SK-N-SH treated with all-trans-retinoic acid at 6 μM for 48 hours (cell line): ENCODE measurements at regions not wholly inside any gene's neighbourhood (a gene's known extent, or its start where the extent isn't known, plus 50 kb on each side); places are given as distances from the start of the nearest gene placed in this dataset.

Experiments
- ESRRG ChIP-seq: fragments of 250-450 bp; sonication (Bioruptor Pico); IDR thresholded peaks from 2 replicates; pipeline ENCODE4 v1.6.1; 2021; ENCODE audit warnings: mild to moderate bottlenecking
- GLIS3 ChIP-seq: fragments of 250-450 bp; sonication (Bioruptor Pico); IDR thresholded peaks from 2 replicates; pipeline ENCODE4 v1.5.0; 2020; ENCODE audit warnings: mild to moderate bottlenecking, moderate library complexity
- RARB ChIP-seq: fragments of 250-450 bp; sonication (Bioruptor Pico); IDR thresholded peaks from 2 replicates; pipeline ENCODE4 v1.8.0; 2021; ENCODE audit warnings: mild to moderate bottlenecking, moderate library complexity
- ZFP3 ChIP-seq: fragments of 250-450 bp; sonication (Bioruptor Pico); IDR thresholded peaks from 2 replicates; pipeline ENCODE4 v1.5.0; 2020; ENCODE audit warnings: mild to moderate bottlenecking, moderate library complexity
- TF ChIP-seq, protein P1 (sequence below): fragments of 250-450 bp; sonication (Bioruptor Pico); IDR thresholded peaks from 2 replicates; pipeline ENCODE4 v1.5.1; 2020; ENCODE audit warnings: low read depth, mild to moderate bottlenecking, moderate library complexity

- TF ChIP-seq RARB (CRISPR knock-in tag) = no peak
- TF ChIP-seq, protein P1, sequence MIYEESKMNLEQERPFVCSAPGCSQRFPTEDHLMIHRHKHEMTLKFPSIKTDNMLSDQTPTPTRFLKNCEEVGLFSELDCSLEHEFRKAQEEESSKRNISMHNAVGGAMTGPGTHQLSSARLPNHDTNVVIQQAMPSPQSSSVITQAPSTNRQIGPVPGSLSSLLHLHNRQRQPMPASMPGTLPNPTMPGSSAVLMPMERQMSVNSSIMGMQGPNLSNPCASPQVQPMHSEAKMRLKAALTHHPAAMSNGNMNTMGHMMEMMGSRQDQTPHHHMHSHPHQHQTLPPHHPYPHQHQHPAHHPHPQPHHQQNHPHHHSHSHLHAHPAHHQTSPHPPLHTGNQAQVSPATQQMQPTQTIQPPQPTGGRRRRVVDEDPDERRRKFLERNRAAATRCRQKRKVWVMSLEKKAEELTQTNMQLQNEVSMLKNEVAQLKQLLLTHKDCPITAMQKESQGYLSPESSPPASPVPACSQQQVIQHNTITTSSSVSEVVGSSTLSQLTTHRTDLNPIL (CRISPR knock-in tag) = no peak
- no peak for TF ChIP-seq ZFP3 (CRISPR knock-in tag)
- no peak for TF ChIP-seq ESRRG (CRISPR knock-in tag)
- TF ChIP-seq GLIS3 = no peak
Observed at GRCh38 chr17:13253733-13254410, 236.0 kb upstream of the ELAC2 start.
